Stimulated activated naive CD8-positive, alpha-beta T cell treated with anti-CD3 and anti-CD28 coated beads, Interleukin-15, amount 100 ng/mL, for 72 hours (primary cell): ENCODE measurements at regions not wholly inside any gene's neighbourhood (a gene's known extent, or its start where the extent isn't known, plus 50 kb on each side); places are given as distances from the start of the nearest gene placed in this dataset.
A peak's percentile ranks its signal among the peaks of the same experiment; 100 is the strongest.
"Not testable (repeated sequence)": the region's sequence is repeated elsewhere in the genome, so short reads cannot be mapped to it uniquely, and the experiment has no call there.

Experiments
- ATAC-seq: fragments of 150-1000 bp; cut with Tn5 transposase; 2 replicates; pipeline ENCODE4 v1.10.0; 2021; ENCODE audit warnings: mild to moderate bottlenecking, moderate library complexity
- DNase-seq, 2 donors: peaks; one replicate each; pipeline ENCODE4 v3.0.0; 2021 to 2022
- H3K27ac Mint-ChIP-seq, 2 donors: one replicate each; pipeline ENCODE4 v1.8.0; 2022; ENCODE audit warnings: mild to moderate bottlenecking in 2 of 2, mixed read lengths in 2 of 2, moderate library complexity in 2 of 2
- H3K27me3 Mint-ChIP-seq: one replicate; pipeline ENCODE4 v1.8.0; 2022; ENCODE audit warnings: mixed read lengths
- H3K4me1 Mint-ChIP-seq: one replicate; pipeline ENCODE4 v1.8.0; 2022; ENCODE audit warnings: mild to moderate bottlenecking, mixed read lengths
- H3K4me3 Mint-ChIP-seq, 2 donors: one replicate each; pipeline ENCODE4 v1.8.0; 2022; ENCODE audit warnings: mild to moderate bottlenecking in 2 of 2, mixed read lengths in 2 of 2, moderate library complexity in 1 of 2
- H3K9me3 Mint-ChIP-seq, 2 donors: one replicate each; pipeline ENCODE4 v1.8.0; 2022; ENCODE audit warnings: mixed read lengths in 2 of 2

DNA sequence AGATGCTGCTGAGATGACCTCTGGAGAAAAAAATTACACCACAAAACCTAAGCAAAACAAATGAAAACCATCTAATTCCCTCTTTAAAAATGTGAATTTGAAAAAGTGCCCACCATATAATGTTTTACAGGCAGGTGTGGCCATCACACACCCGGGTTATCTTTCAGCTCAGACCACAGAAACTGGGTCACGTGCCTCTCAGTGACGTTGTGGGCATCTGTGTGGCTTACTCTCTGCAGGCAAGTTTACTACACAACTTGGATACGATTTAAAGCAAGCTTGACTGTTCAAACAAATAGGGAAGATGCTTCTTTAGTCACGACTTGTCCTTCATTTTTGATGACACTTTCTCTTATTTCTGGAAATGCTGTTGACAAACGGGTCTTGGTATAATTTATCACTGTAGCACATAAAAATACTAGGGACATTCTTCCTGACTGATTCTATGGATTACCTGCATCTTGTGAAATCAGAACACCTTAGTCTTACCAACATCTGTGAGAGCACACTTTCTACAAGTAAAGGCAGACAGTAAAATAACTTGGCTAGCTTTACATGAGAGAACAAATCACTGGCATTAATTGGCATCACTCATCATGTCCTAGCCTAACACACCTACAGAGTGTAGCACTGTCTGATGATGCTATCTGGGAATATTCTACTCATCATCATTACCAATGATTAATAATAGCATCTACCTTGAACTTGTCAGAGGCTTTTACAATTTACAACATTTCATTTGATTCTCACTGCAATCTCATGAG lies 89.3 kb upstream of the EDEM3 start:
- peak; percentile 29 to 64 for DNase-seq
- no peaks in the 10 kb centered on the region for H3K27me3 Mint-ChIP-seq
- no peaks in the 10 kb centered on the region for H3K9me3 Mint-ChIP-seq
- H3K4me3 Mint-ChIP-seq, result peak overlapping the region in 1 of 2 donors; percentile 13
- H3K27ac Mint-ChIP-seq, result no peak overlapping the region
- peaks cover 23% of the 10 kb centered on the region for H3K4me1 Mint-ChIP-seq
- ATAC-seq, result peak; percentile 97

DNA sequence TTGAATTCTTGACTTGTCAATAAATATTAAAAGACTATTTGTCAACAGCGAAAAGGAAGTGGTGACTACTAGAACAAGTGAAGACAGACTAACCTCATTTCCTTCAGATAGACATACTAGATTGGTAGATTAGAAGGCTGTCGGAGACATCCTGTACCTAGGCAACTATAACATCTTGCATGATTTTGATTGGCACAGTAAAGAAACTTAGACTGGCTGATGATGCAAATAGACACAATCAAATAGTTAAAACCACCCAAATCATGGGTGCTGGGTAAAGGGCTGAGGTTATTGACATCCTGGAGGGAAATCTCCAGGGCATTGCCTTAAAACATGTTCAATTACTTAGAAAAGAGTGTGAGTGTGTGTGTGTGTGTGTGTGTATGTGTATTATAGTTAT lies 85.9 kb upstream of the EDEM3 start:
- Mint-ChIP-seq H3K9me3 (no peaks in the 10 kb centered on the region), H3K27me3 (no peaks in the 10 kb centered on the region), H3K4me3 (no peak overlapping the region), H3K27ac (peak overlapping the region in 1 of 2 donors; percentile 44), H3K4me1 (peaks cover 23% of the 10 kb centered on the region)
- DNase-seq (no peak), ATAC-seq (peak; percentile 65)

DNA sequence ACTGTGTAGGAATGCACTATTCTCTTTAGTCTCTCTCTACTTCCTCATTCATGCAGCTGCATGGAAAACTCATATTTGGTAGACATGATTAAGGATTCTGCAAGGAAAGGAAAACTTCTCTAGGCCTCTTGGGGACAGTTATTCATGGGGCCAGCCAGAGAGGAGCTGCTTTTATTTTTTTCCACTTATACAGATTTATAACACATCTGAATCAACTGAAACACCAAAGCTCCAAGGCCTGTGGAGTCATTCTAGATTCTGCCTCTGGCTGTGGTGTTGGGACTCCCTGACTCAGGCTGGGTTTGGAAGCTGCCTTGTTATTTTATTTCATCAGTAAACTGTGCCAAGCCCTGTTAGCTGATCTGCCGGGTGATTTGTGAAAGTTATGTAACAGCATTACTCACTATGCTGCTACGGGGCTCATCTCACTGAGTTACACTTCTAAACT lies 83.9 kb upstream of the EDEM3 start:
- DNase-seq, result no peak
- Mint-ChIP-seq H3K4me1 (peaks cover 13% of the 10 kb centered on the region), H3K27me3 (no peaks in the 10 kb centered on the region), H3K4me3 (no peak overlapping the region), H3K27ac (no peak overlapping the region), H3K9me3 (no peaks in the 10 kb centered on the region)
- ATAC-seq, result no peak

DNA sequence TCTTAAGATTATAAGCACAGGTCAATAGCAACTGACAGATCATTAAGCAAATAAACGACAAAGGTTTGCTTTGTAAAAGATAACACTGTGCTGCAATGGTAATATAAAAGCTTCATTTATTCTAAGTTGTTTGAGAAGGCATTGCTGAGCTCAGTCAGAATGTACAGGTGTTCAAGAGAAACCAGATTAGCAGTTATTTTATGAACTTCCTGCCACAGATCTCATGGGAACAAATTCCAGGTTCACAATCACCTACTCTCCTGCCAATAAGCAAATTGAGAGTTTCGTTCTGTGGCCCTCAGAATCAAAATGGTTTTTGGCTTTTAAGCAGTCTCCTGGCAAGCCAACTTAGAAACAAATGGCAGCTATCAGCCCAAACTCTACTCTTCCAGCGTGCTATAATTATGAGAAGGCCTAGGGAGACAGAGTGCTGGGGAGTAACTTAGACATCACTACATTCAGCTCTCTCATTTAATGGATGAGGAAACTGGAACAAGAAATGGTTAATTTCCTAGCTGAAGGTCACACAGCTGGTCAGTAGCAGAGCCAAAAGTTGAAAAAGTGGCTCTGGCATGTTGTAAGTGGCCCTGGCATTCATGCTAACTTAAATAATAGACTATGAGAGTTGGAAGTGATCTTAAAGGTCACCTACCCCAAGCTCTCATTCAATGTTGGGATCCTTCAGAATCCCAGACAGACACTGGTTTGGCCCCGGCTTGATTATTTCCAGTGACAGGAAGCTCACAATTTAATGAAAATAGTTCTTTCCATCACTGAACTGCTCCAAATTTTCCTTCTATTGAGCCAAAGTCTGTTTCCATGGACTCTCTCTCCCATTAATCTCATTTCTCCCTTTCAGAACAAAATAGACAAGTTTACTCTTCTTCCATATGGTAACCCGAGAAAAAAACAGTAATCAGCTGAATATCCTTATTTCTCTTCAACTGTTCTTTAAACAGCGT lies 82.6 kb upstream of the EDEM3 start:
- no peaks in the 10 kb centered on the region for H3K9me3 Mint-ChIP-seq
- DNase-seq, result no peak
- no peak for ATAC-seq
- H3K27ac Mint-ChIP-seq, result no peak overlapping the region
- H3K4me3 Mint-ChIP-seq, result no peak overlapping the region
- peaks cover 7% of the 10 kb centered on the region for H3K4me1 Mint-ChIP-seq
- H3K27me3 Mint-ChIP-seq, result no peaks in the 10 kb centered on the region

DNA sequence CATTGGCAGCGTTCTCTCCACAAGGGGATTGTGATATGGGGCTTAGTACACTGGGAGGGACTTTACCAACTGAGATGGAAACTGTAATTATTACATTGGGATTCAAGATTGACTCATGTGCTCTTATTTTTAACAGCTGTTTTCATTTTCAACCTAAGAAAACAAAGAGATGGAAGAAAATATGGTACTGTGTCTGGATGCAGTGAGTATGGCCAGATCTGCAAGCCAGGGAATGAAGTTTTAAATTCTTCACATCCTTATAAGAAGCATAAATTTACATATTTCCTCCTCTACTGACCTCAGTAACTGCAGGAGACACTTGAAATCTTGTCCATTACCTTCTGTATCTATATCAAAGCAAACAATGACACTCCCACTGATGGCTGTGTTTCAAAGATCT lies 81.5 kb upstream of the EDEM3 start:
- H3K27me3 Mint-ChIP-seq, result no peaks in the 10 kb centered on the region
- H3K27ac Mint-ChIP-seq, result peak overlapping the region in 1 of 2 donors; percentile 50
- H3K9me3 Mint-ChIP-seq, result no peaks in the 10 kb centered on the region
- DNase-seq (no peak), ATAC-seq (no peak)
- H3K4me1 Mint-ChIP-seq, result peaks cover 7% of the 10 kb centered on the region
- no peak overlapping the region for H3K4me3 Mint-ChIP-seq

DNA sequence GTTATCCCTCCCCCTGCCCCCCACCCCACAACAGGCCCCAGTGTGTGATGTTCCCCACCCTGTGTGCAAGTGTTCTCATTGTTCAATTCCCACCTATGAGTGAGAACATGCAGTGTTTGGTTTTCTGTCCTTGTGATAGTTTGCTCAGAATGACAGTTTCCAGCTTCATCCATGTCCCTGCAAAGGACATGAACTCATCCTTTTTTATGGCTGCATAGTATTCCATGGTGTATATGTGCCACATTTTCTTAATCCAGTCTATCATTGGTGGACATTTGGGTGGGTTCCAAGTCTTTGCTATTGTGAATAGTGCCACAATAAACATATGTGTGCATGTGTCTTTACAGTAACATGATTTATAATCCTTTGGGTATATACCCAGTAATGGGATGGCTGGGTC lies 79.3 kb upstream of the EDEM3 start:
- not testable (repeated sequence) for DNase-seq, H3K27me3 Mint-ChIP-seq, H3K4me3 Mint-ChIP-seq, H3K4me1 Mint-ChIP-seq, H3K27ac Mint-ChIP-seq, ATAC-seq, H3K9me3 Mint-ChIP-seq

DNA sequence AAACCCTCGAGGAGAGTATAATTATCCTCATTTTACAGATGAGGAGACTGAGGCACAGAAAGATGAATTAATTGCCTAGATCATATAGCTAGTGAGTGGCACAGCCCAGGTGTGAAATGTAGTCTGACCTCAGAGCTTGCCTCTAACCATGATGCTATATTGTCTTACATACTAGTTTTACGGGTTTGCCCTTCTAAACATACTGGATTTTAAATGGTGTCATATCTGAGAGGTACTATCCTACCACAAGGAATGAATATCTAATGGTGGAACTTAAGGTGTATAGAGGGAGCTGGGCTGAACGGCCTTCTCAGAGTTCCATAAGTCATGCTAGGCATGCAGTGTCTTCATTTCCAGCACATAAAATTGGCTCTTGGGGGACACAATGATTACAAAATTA lies 77.9 kb upstream of the EDEM3 start:
- Mint-ChIP-seq H3K4me1 (peaks cover 3% of the 10 kb centered on the region), H3K27me3 (no peaks in the 10 kb centered on the region), H3K9me3 (no peaks in the 10 kb centered on the region), H3K27ac (peak overlapping the region in 1 of 2 donors; percentile 37), H3K4me3 (no peak overlapping the region)
- ATAC-seq (no peak), DNase-seq (no peak)

DNA sequence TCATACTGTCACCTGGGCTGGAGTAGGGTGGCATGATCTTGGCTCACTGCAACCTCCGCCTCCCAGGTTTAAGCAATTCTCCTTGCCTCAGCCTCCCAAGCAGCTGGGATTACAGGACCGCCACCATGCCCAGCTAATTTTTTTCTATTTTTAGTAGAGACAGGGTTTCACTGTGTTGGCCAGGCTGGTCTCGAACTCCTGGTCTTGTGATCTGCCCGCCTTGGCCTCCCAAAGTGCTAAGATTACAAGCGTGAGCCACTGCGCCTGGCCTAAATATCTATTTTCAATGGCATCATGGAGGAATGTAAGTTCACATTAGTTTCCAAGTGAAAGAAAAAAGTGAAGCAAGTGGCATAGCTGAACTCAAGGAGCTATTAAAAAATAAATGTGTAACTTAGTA lies 74.8 kb upstream of the EDEM3 start:
- peaks cover 32% of the 10 kb centered on the region for H3K4me1 Mint-ChIP-seq
- not testable (repeated sequence) for H3K4me3 Mint-ChIP-seq, H3K27me3 Mint-ChIP-seq, DNase-seq, H3K27ac Mint-ChIP-seq, ATAC-seq, H3K9me3 Mint-ChIP-seq

DNA sequence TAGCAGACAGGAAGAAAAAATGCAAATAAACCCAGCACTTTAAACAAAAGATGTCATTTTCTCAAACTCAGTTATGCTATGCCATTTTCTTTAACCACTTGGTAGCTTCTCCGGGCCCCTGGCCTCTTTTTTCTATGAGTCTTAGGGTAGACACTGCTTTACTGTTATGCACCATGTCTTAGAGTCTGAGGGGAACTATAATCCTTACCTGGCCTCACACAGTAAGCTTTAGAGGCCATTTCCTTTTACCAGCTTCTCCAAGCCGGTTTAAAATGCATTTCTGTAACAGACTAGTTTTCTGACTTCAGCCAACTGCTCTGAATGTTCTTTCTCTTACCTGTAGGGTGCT lies 73.7 kb upstream of the EDEM3 start:
- DNase-seq, result no peak
- ATAC-seq, result no peak
- no peaks in the 10 kb centered on the region for H3K9me3 Mint-ChIP-seq
- no peak overlapping the region for H3K27ac Mint-ChIP-seq
- no peaks in the 10 kb centered on the region for H3K27me3 Mint-ChIP-seq
- peaks cover 37% of the 10 kb centered on the region for H3K4me1 Mint-ChIP-seq
- H3K4me3 Mint-ChIP-seq, result no peak overlapping the region

DNA sequence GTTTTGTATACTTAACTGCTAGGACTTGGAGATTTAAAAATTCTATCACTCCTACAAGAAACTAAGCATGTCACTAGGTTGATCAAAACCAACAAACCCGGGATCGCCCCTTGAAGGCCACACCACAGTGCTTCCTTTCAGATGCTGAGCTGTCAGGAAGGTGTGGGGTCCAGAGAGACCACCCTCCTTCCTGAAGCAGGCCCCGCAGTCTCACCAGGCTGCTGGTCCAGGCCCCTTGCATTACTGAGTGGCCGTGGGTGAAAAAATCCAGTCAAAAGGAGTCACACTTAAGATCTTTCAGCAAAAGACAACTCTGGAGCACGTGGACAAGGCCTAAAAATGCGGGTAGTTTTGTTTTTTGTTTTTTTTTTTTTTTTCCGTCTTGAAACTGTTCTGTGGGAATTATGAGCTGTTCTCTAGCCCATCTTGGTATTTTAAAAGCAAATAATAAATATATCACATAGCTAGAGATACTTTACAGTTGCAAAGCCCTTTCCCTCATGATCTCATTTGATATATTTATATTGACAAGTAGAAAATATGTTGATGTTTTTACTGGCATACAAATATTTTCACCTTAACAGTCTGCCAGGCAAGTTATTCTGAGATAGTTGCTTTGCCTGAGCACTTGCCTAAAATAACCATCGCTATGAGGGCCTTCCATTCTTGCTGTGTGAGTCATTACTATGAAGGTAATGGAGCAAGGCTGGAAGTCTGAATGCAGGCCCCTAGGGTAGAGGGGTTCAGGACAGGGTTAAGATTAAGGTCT lies 73.1 kb upstream of the EDEM3 start:
- no peak for DNase-seq
- Mint-ChIP-seq H3K4me1 (peaks cover 37% of the 10 kb centered on the region), H3K4me3 (no peak overlapping the region), H3K27me3 (no peaks in the 10 kb centered on the region), H3K9me3 (no peaks in the 10 kb centered on the region), H3K27ac (peak overlapping the region in 1 of 2 donors; percentile 10)
- ATAC-seq, result no peak

DNA sequence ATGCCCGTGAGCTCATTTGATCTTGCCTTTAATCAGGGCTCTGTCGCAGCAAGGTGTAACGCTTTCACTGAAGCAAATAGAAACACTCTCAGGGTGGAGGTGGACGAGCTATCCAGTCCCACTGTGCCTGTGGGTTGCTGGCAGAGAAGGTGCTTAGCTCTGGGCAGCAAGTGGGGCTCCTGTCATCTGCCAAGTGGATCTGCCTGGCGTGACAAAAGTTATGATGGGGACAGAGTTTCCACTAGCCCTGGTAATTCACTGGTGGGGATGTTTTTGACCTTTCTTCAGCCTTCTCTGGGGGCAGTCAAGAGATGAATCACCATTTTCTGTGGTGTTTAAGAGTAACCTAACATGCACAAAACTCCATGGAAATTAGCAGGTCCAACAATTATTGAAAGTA lies 71.3 kb upstream of the EDEM3 start:
- Mint-ChIP-seq H3K4me3 (no peak overlapping the region), H3K27ac (no peak overlapping the region), H3K9me3 (no peaks in the 10 kb centered on the region), H3K4me1 (peaks cover 37% of the 10 kb centered on the region), H3K27me3 (no peaks in the 10 kb centered on the region)
- no peak for DNase-seq
- ATAC-seq, result no peak

DNA sequence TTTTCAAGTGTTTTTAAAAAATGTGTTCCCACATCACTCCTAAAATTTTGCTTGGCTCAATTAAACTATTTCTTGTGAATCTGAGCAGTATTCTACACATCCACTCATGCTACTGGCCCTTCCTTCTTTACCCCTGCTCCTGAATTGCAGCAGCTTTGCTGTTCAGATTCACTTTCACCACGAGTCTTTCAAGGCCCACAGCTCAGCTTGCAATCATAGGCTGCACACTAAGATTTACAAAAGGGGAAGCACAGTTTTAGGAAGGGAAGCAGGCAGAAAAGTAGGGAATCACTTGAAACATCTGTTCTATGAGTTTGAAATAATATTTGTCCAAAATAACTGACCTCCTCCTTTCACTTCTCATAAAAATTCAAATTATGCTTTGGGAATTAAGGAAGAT lies 70.9 kb upstream of the EDEM3 start:
- H3K4me3 Mint-ChIP-seq, result no peak overlapping the region
- H3K4me1 Mint-ChIP-seq, result peaks cover 40% of the 10 kb centered on the region
- no peaks in the 10 kb centered on the region for H3K9me3 Mint-ChIP-seq
- DNase-seq (no peak), ATAC-seq (no peak)
- H3K27me3 Mint-ChIP-seq, result no peaks in the 10 kb centered on the region
- no peak overlapping the region for H3K27ac Mint-ChIP-seq

DNA sequence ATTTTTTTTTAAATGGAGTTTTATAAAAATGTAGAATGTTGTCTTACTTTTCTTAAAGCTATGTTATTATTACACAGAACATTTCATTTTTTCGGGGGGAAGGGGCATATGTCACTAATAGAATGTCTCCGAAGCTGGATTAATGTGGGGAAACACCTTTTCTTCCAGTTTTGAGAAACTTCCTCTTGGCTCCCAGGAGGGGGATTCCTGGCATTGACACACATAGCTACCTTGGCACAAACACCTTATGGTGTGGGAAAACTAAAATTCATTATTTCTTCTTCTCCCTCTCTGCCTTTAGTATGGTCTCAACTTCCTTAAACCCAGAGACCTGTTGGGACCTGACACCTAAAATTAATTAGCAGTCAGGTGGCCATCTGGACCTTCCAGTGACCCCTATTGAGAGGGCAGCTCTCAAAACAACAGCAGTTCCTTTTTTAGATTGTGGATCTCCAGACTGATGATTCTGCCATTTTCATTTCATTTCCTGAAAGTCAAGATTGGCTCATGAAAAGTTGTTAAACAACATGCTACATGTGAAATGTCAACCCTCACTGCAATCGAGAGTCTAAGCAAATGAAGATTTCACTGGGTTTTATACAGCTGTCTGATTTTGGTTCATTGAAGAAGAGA lies 70.1 kb upstream of the EDEM3 start:
- ATAC-seq (no peak), DNase-seq (no peak)
- Mint-ChIP-seq H3K9me3 (no peaks in the 10 kb centered on the region), H3K27me3 (no peaks in the 10 kb centered on the region), H3K4me1 (peaks cover 46% of the 10 kb centered on the region), H3K27ac (peak overlapping the region in 1 of 2 donors; percentile 8), H3K4me3 (no peak overlapping the region)

DNA sequence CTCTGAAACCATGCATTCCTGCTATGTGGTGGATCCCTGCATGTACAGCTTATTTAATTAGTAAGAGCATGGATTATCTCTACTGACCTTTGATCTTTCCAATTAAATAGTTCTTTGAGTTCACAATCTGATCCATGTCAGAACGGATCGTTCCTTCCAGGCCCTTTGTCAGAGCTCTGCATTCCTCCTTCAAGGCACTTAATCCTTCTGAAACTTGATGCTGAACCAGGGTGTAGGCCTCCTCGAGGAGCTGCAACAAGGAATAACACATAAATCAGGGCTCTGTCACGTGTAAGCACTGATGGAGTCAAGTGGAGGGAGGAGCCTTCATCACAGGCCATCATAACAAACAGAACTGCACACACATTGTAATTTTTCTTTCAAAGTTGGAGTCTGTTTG lies 68.4 kb upstream of the EDEM3 start:
- no peak for DNase-seq
- H3K27ac Mint-ChIP-seq, result no peak overlapping the region
- no peak overlapping the region for H3K4me3 Mint-ChIP-seq

DNA sequence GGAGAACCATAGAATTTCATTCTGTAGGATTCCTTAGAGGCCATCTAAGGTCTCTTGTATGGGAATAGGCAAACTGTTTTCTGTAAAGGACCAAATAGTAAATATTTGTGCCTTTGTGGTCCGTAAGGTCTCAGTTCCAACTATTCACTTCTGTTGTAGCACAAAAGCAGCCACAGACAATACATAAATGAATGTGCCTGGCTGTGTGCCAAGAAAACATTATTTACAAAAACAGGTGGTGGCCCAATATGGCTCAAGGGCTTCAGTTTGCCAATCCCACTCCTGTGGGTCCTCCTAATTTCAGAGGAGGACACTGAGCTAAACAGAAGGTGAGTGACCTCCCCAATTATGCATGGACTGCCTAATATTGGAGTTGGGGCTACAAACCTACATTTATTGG lies 67.6 kb upstream of the EDEM3 start:
- no peak for ATAC-seq
- H3K27ac Mint-ChIP-seq, result no peak overlapping the region
- H3K9me3 Mint-ChIP-seq, result peaks cover 0 to 3% of the 10 kb centered on the region in 2 donors
- no peak for DNase-seq
- H3K4me3 Mint-ChIP-seq, result no peak overlapping the region
- no peaks in the 10 kb centered on the region for H3K27me3 Mint-ChIP-seq
- H3K4me1 Mint-ChIP-seq, result peaks cover 40% of the 10 kb centered on the region

More for the DNA sequence above, 68.4 kb upstream of the EDEM3 start:
- ATAC-seq, result no peak
- no peaks in the 10 kb centered on the region for H3K27me3 Mint-ChIP-seq
- no peaks in the 10 kb centered on the region for H3K9me3 Mint-ChIP-seq
- peaks cover 46% of the 10 kb centered on the region for H3K4me1 Mint-ChIP-seq
